Upper lobe of left lung (tissue), 4 donors: ENCODE measurements at regions not wholly inside any gene's neighbourhood (a gene's known extent, or its start where the extent isn't known, plus 50 kb on each side); places are given as distances from the start of the nearest gene placed in this dataset.

ENCODE experiments used
- CTCF ChIP-seq, 6 experiments: fragments of 450-650 bp in 4 of 6; fragments of 200-600 bp in 2 of 6; sonication (generic) in 2 of 6; IDR thresholded peaks; one replicate each; pipeline ENCODE4 v1.5.1; 2016 to 2019; ENCODE audit warnings: antibody characterized with exemption in 6 of 6
- POLR2A ChIP-seq, 4 donors: fragments of 450-650 bp; IDR thresholded peaks; one replicate each; pipeline ENCODE4 v1.5.1; 2016 to 2017; ENCODE audit warnings: antibody characterized with exemption in 4 of 4, mild to moderate bottlenecking in 2 of 4
- POLR2AphosphoS5 ChIP-seq, 2 donors: sonication (generic); formaldehyde crosslinking; IDR thresholded peaks; one replicate each; pipeline ENCODE4 v1.5.1; 2017; ENCODE audit warnings: antibody characterized with exemption in 2 of 2

GRCh38 chr6:40313582-40313981 lies 273.6 kb downstream of the LRFN2 start:
- no peak for TF ChIP-seq CTCF (IDR thresholded peaks at IDR 0.05)
- TF ChIP-seq POLR2AphosphoS5 (IDR thresholded peaks at IDR 0.05) = no peak
- no peak for TF ChIP-seq POLR2A (IDR thresholded peaks at IDR 0.05)
